Skeletal muscle satellite cell (primary cell): ENCODE measurements at regions not wholly inside any gene's neighbourhood (a gene's known extent, or its start where the extent isn't known, plus 50 kb on each side); places are given as distances from the start of the nearest gene placed in this dataset.

Source experiments
- H3K27me3 ChIP-seq: 2 replicates; pipeline ENCODE4 v1.7.0; 2013; ENCODE audit warnings: low read length; ENCODE audit not compliant: control insufficient read depth, insufficient read depth
- H3K36me3 ChIP-seq: 2 replicates; pipeline ENCODE4 v1.7.0; 2013; ENCODE audit warnings: mild to moderate bottlenecking, control low read depth, low read length; ENCODE audit not compliant: insufficient read depth
- H3K4me1 ChIP-seq: 2 replicates; pipeline ENCODE4 v1.7.0; 2013; ENCODE audit warnings: low read length; ENCODE audit not compliant: control insufficient read depth, insufficient read depth
- H3K4me2 ChIP-seq: 2 replicates; pipeline ENCODE4 v1.7.0; 2013; ENCODE audit warnings: mild to moderate bottlenecking, low read length
- H3K4me3 ChIP-seq: 2 replicates; pipeline ENCODE4 v1.7.0; 2013; ENCODE audit warnings: low read length
- H3K9ac ChIP-seq: 2 replicates; pipeline ENCODE4 v1.7.0; 2013; ENCODE audit warnings: mild to moderate bottlenecking, low read depth, low read length, moderate library complexity
- H3K9me3 ChIP-seq: replicated peaks from 2 replicates; pipeline ENCODE4 v1.7.0; 2013; ENCODE audit warnings: mild to moderate bottlenecking, control low read depth, low read length

- Histone ChIP-seq H3K4me2 (no peak overlapping the region), H3K4me3 (no peak overlapping the region), H3K9ac (no peak overlapping the region), H3K36me3 (no peaks in the 10 kb centered on the region), H3K4me1 (no peaks in the 10 kb centered on the region), H3K27me3 (peaks cover 29% of the 10 kb centered on the region), H3K9me3 (no peaks in the 10 kb centered on the region)
Measured at GRCh38 chr6:29999416-29999815, 57.1 kb downstream of the HLA-A start.

- H3K27me3 ChIP-seq, result peaks cover 28% of the 10 kb centered on the region
- H3K9me3 ChIP-seq, result no peaks in the 10 kb centered on the region
- no peak overlapping the region for H3K9ac ChIP-seq
Measured at GRCh38 chr6:30000156-30000791, 57.9 kb downstream of the HLA-A start.

GRCh38 chr6:30002871-30003270, 58.2 kb upstream of the POLR1H start:
- Histone ChIP-seq H3K4me2 (no peak overlapping the region), H3K4me3 (no peak overlapping the region), H3K4me1 (peaks cover 13% of the 10 kb centered on the region), H3K9ac (no peak overlapping the region), H3K36me3 (no peaks in the 10 kb centered on the region), H3K27me3 (peaks cover 39% of the 10 kb centered on the region), H3K9me3 (no peaks in the 10 kb centered on the region)

More at GRCh38 chr6:30000156-30000791, 57.9 kb downstream of the HLA-A start:
- no peaks in the 10 kb centered on the region for H3K36me3 ChIP-seq
- no peak overlapping the region for H3K4me2 ChIP-seq
- H3K4me3 ChIP-seq, result no peak overlapping the region
- H3K4me1 ChIP-seq, result no peaks in the 10 kb centered on the region

- Histone ChIP-seq H3K4me3 (no peak overlapping the region), H3K4me2 (no peak overlapping the region), H3K9ac (no peak overlapping the region), H3K27me3 (peaks cover 36% of the 10 kb centered on the region), H3K4me1 (peaks cover 13% of the 10 kb centered on the region), H3K9me3 (no peaks in the 10 kb centered on the region), H3K36me3 (no peaks in the 10 kb centered on the region)
Measured at GRCh38 chr6:30005482-30005881, 55.6 kb upstream of the POLR1H start.

- Histone ChIP-seq H3K4me3 (peak overlapping the region; percentile 61), H3K9ac (no peak overlapping the region), H3K4me1 (peaks cover 13% of the 10 kb centered on the region), H3K36me3 (no peaks in the 10 kb centered on the region), H3K4me2 (peak overlapping the region; percentile 76), H3K9me3 (no peaks in the 10 kb centered on the region), H3K27me3 (peaks cover 36% of the 10 kb centered on the region)
Measured at GRCh38 chr6:30006170-30007131, 54.6 kb upstream of the POLR1H start.

GRCh38 chr6:30007132-30007764, 53.8 kb upstream of the POLR1H start:
- peak overlapping the region; percentile 61 for H3K4me3 ChIP-seq
- no peaks in the 10 kb centered on the region for H3K36me3 ChIP-seq
- no peak overlapping the region for H3K9ac ChIP-seq
- no peaks in the 10 kb centered on the region for H3K9me3 ChIP-seq
- peak overlapping the region; percentile 76 for H3K4me2 ChIP-seq
- peaks cover 36% of the 10 kb centered on the region for H3K27me3 ChIP-seq
- peaks cover 13% of the 10 kb centered on the region for H3K4me1 ChIP-seq

GRCh38 chr6:30009113-30009512, 52.0 kb upstream of the POLR1H start:
- Histone ChIP-seq H3K4me1 (peaks cover 13% of the 10 kb centered on the region), H3K9me3 (no peaks in the 10 kb centered on the region), H3K4me3 (no peak overlapping the region), H3K27me3 (peaks cover 36% of the 10 kb centered on the region), H3K9ac (no peak overlapping the region), H3K36me3 (no peaks in the 10 kb centered on the region), H3K4me2 (no peak overlapping the region)
